ENCODE measurements at regions not wholly inside any gene's neighbourhood (a gene's known extent, or its start where the extent isn't known, plus 50 kb on each side); places are given as distances from the start of the nearest gene placed in this dataset.

- no peak overlapping the region for H3K4me3 ChIP-seq (ENCODE audit: low read length)
- H3K9ac ChIP-seq (ENCODE audit: low read depth, low read length): no peak overlapping the region
- no peak overlapping the region for H3K27ac ChIP-seq (ENCODE audit: low read length)
- no peaks in the 10 kb centered on the region for H3K9me3 ChIP-seq (ENCODE audit: insufficient read depth, low read depth, low read length)
- no peaks in the 10 kb centered on the region for H3K27me3 ChIP-seq (ENCODE audit: insufficient read depth, low read length)
- H3K36me3 ChIP-seq (ENCODE audit: insufficient read depth, low read depth, low read length): no peaks in the 10 kb centered on the region
- no peaks in the 10 kb centered on the region for H3K4me1 ChIP-seq (ENCODE audit: insufficient read depth, low read length)
These were observed 520.3 kb upstream of the USP15 start for GRCh38 chr12:61739925-61740324.

GRCh38 chr12:61750604-61751003 is 509.6 kb upstream of the USP15 start:
- H3K27me3 ChIP-seq (ENCODE audit: insufficient read depth, low read length): no peaks in the 10 kb centered on the region
- no peak overlapping the region for H3K4me3 ChIP-seq (ENCODE audit: low read length)
- no peak overlapping the region for H3K27ac ChIP-seq (ENCODE audit: low read length)

GRCh38 chr12:61754214-61754613 is 506.0 kb upstream of the USP15 start:
- Histone ChIP-seq H3K4me3 (ENCODE audit: low read length) (no peak overlapping the region), H3K27ac (ENCODE audit: low read length) (no peak overlapping the region), H3K27me3 (ENCODE audit: insufficient read depth, low read length) (no peaks in the 10 kb centered on the region), H3K9me3 (ENCODE audit: insufficient read depth, low read depth, low read length) (no peaks in the 10 kb centered on the region), H3K9ac (ENCODE audit: low read depth, low read length) (no peak overlapping the region), H3K4me1 (ENCODE audit: insufficient read depth, low read length) (no peaks in the 10 kb centered on the region), H3K36me3 (ENCODE audit: insufficient read depth, low read depth, low read length) (no peaks in the 10 kb centered on the region)

More at GRCh38 chr12:61750604-61751003, 509.6 kb upstream of the USP15 start:
- Histone ChIP-seq H3K9me3 (ENCODE audit: insufficient read depth, low read depth, low read length) (no peaks in the 10 kb centered on the region), H3K4me1 (ENCODE audit: insufficient read depth, low read length) (no peaks in the 10 kb centered on the region), H3K9ac (ENCODE audit: low read depth, low read length) (no peak overlapping the region), H3K36me3 (ENCODE audit: insufficient read depth, low read depth, low read length) (no peaks in the 10 kb centered on the region)

GRCh38 chr12:61757831-61758505 is 502.2 kb upstream of the USP15 start:
- Histone ChIP-seq H3K4me1 (ENCODE audit: insufficient read depth, low read length) (peaks cover 5% of the 10 kb centered on the region; the same call in 1 of the 2 replicates), H3K9me3 (ENCODE audit: insufficient read depth, low read depth, low read length) (no peaks in the 10 kb centered on the region), H3K27ac (ENCODE audit: low read length) (no peak overlapping the region), H3K27me3 (ENCODE audit: insufficient read depth, low read length) (no peaks in the 10 kb centered on the region), H3K4me3 (ENCODE audit: low read length) (no peak overlapping the region), H3K9ac (ENCODE audit: low read depth, low read length) (no peak overlapping the region), H3K36me3 (ENCODE audit: insufficient read depth, low read depth, low read length) (no peaks in the 10 kb centered on the region)

- H3K4me3 ChIP-seq (ENCODE audit: low read length): no peak overlapping the region
- no peaks in the 10 kb centered on the region for H3K27me3 ChIP-seq (ENCODE audit: insufficient read depth, low read length)
- H3K9me3 ChIP-seq (ENCODE audit: insufficient read depth, low read depth, low read length): no peaks in the 10 kb centered on the region
- no peaks in the 10 kb centered on the region for H3K36me3 ChIP-seq (ENCODE audit: insufficient read depth, low read depth, low read length)
- peaks cover 5% of the 10 kb centered on the region; the same call in 1 of the 2 replicates for H3K4me1 ChIP-seq (ENCODE audit: insufficient read depth, low read length)
- no peak overlapping the region for H3K9ac ChIP-seq (ENCODE audit: low read depth, low read length)
- H3K27ac ChIP-seq (ENCODE audit: low read length): no peak overlapping the region
These were observed 501.5 kb upstream of the USP15 start for GRCh38 chr12:61758661-61759060.

- Histone ChIP-seq H3K9me3 (ENCODE audit: insufficient read depth, low read depth, low read length) (peaks cover 5% of the 10 kb centered on the region), H3K27me3 (ENCODE audit: insufficient read depth, low read length) (no peaks in the 10 kb centered on the region), H3K36me3 (ENCODE audit: insufficient read depth, low read depth, low read length) (no peaks in the 10 kb centered on the region), H3K27ac (ENCODE audit: low read length) (no peak overlapping the region), H3K9ac (ENCODE audit: low read depth, low read length) (no peak overlapping the region), H3K4me1 (ENCODE audit: insufficient read depth, low read length) (no peaks in the 10 kb centered on the region; the same call in 1 of the 2 replicates), H3K4me3 (ENCODE audit: low read length) (no peak overlapping the region)
These were observed 494.3 kb upstream of the USP15 start for GRCh38 chr12:61765926-61766325.

- H3K9me3 ChIP-seq (ENCODE audit: insufficient read depth, low read depth, low read length): no peaks in the 10 kb centered on the region
- H3K4me3 ChIP-seq (ENCODE audit: low read length): peak overlapping the region; percentile 39
- H3K27me3 ChIP-seq (ENCODE audit: insufficient read depth, low read length): no peaks in the 10 kb centered on the region
- no peaks in the 10 kb centered on the region for H3K36me3 ChIP-seq (ENCODE audit: insufficient read depth, low read depth, low read length)
- no peak overlapping the region for H3K9ac ChIP-seq (ENCODE audit: low read depth, low read length)
- H3K27ac ChIP-seq (ENCODE audit: low read length): no peak overlapping the region
- H3K4me1 ChIP-seq (ENCODE audit: insufficient read depth, low read length): peaks cover 59% of the 10 kb centered on the region
These were observed 479.8 kb upstream of the USP15 start for GRCh38 chr12:61780435-61780834.

GRCh38 chr12:61781021-61781581 is 479.1 kb upstream of the USP15 start:
- Histone ChIP-seq H3K9ac (ENCODE audit: low read depth, low read length) (no peak overlapping the region), H3K27me3 (ENCODE audit: insufficient read depth, low read length) (no peaks in the 10 kb centered on the region), H3K9me3 (ENCODE audit: insufficient read depth, low read depth, low read length) (no peaks in the 10 kb centered on the region), H3K4me3 (ENCODE audit: low read length) (peak overlapping the region; percentile 39; the same call in 1 of the 2 replicates), H3K27ac (ENCODE audit: low read length) (no peak overlapping the region), H3K4me1 (ENCODE audit: insufficient read depth, low read length) (peaks cover 56% of the 10 kb centered on the region), H3K36me3 (ENCODE audit: insufficient read depth, low read depth, low read length) (no peaks in the 10 kb centered on the region)

GRCh38 chr12:61796846-61797245 is 463.4 kb upstream of the USP15 start:
- Histone ChIP-seq H3K4me3 (ENCODE audit: low read length) (no peak overlapping the region), H3K4me1 (ENCODE audit: insufficient read depth, low read length) (no peaks in the 10 kb centered on the region), H3K27ac (ENCODE audit: low read length) (no peak overlapping the region), H3K27me3 (ENCODE audit: insufficient read depth, low read length) (no peaks in the 10 kb centered on the region), H3K36me3 (ENCODE audit: insufficient read depth, low read depth, low read length) (no peaks in the 10 kb centered on the region), H3K9me3 (ENCODE audit: insufficient read depth, low read depth, low read length) (no peaks in the 10 kb centered on the region), H3K9ac (ENCODE audit: low read depth, low read length) (no peak overlapping the region)

GRCh38 chr12:61797266-61797665 is 462.9 kb upstream of the USP15 start:
- Histone ChIP-seq H3K9ac (ENCODE audit: low read depth, low read length) (no peak overlapping the region), H3K4me1 (ENCODE audit: insufficient read depth, low read length) (no peaks in the 10 kb centered on the region), H3K27ac (ENCODE audit: low read length) (no peak overlapping the region), H3K27me3 (ENCODE audit: insufficient read depth, low read length) (no peaks in the 10 kb centered on the region), H3K9me3 (ENCODE audit: insufficient read depth, low read depth, low read length) (no peaks in the 10 kb centered on the region), H3K36me3 (ENCODE audit: insufficient read depth, low read depth, low read length) (no peaks in the 10 kb centered on the region), H3K4me3 (ENCODE audit: low read length) (no peak overlapping the region)

- Histone ChIP-seq H3K9ac (ENCODE audit: low read depth, low read length) (no peak overlapping the region), H3K9me3 (ENCODE audit: insufficient read depth, low read depth, low read length) (no peaks in the 10 kb centered on the region), H3K36me3 (ENCODE audit: insufficient read depth, low read depth, low read length) (no peaks in the 10 kb centered on the region), H3K27me3 (ENCODE audit: insufficient read depth, low read length) (no peaks in the 10 kb centered on the region), H3K27ac (ENCODE audit: low read length) (no peak overlapping the region), H3K4me1 (ENCODE audit: insufficient read depth, low read length) (peaks cover 4% of the 10 kb centered on the region; the same call in 1 of the 2 replicates), H3K4me3 (ENCODE audit: low read length) (no peak overlapping the region)
These were observed 461.4 kb upstream of the USP15 start for GRCh38 chr12:61798778-61799177.

GRCh38 chr12:61804301-61804700 is 455.9 kb upstream of the USP15 start:
- Histone ChIP-seq H3K4me3 (ENCODE audit: low read length) (peak overlapping the region; percentile 18; the same call in 1 of the 2 replicates), H3K9me3 (ENCODE audit: insufficient read depth, low read depth, low read length) (peaks cover 20% of the 10 kb centered on the region), H3K36me3 (ENCODE audit: insufficient read depth, low read depth, low read length) (no peaks in the 10 kb centered on the region), H3K27me3 (ENCODE audit: insufficient read depth, low read length) (no peaks in the 10 kb centered on the region), H3K9ac (ENCODE audit: low read depth, low read length) (no peak overlapping the region), H3K27ac (ENCODE audit: low read length) (no peak overlapping the region), H3K4me1 (ENCODE audit: insufficient read depth, low read length) (peaks cover 14% of the 10 kb centered on the region; the same call in 1 of the 2 replicates)

Measured in iPS-20b (cell line).